ENCODE measurements at regions not wholly inside any gene's neighbourhood (a gene's known extent, or its start where the extent isn't known, plus 50 kb on each side); places are given as distances from the start of the nearest gene placed in this dataset.

- H3K9me2 ChIP-seq (replicated peaks; ENCODE audit: insufficient read depth), result no peaks in the 10 kb centered on the region
- no peaks in the 10 kb centered on the region for H3K79me2 ChIP-seq
- no peaks in the 10 kb centered on the region for H3K9me3 ChIP-seq (ENCODE audit: low read depth)
- H3K4me3 ChIP-seq, result no peak overlapping the region
- TF ChIP-seq EZH2phosphoT487 (IDR thresholded peaks at IDR 0.05; ENCODE audit: low read depth, severe bottlenecking, unreplicated experiment), result no peak
- TF ChIP-seq EZH2 (IDR thresholded peaks at IDR 0.05; ENCODE audit: borderline replicate concordance), result no peak
- TF ChIP-seq CTCF (IDR thresholded peaks at IDR 0.05; ENCODE audit: poor library complexity), result no peak
- no peak overlapping the region for H2AFZ ChIP-seq
- no peaks in the 10 kb centered on the region for H3K4me1 ChIP-seq (ENCODE audit: insufficient read depth)
- H3K27me3 ChIP-seq, result no peaks in the 10 kb centered on the region
- WGBS (ENCODE audit: low lambda C conversion rate, missing lambda C conversion rate), result 84% methylated on average over 3 of the region's 3 CpGs
- H3K36me3 ChIP-seq (replicated peaks; ENCODE audit: insufficient read depth, low read depth), result no peaks in the 10 kb centered on the region
- H3K27ac ChIP-seq, result no peak overlapping the region
- no peak overlapping the region for H3K4me2 ChIP-seq
- DNase-seq (ENCODE audit: low spot score), result no peak
- no peaks in the 10 kb centered on the region for H4K20me1 ChIP-seq (ENCODE audit: insufficient read depth, poor library complexity, severe bottlenecking)
Observed at GRCh38 chr5:44981708-44982107, 173.0 kb downstream of the MRPS30 start.

GRCh38 chr5:44983006-44983405, 174.3 kb downstream of the MRPS30 start:
- TF ChIP-seq EZH2phosphoT487 (IDR thresholded peaks at IDR 0.05; ENCODE audit: low read depth, severe bottlenecking, unreplicated experiment), result no peak
- TF ChIP-seq CTCF (IDR thresholded peaks at IDR 0.05; ENCODE audit: poor library complexity), result no peak
- no peak for TF ChIP-seq EZH2 (IDR thresholded peaks at IDR 0.05; ENCODE audit: borderline replicate concordance)
- no peaks in the 10 kb centered on the region for H3K9me2 ChIP-seq (replicated peaks; ENCODE audit: insufficient read depth)
- H3K79me2 ChIP-seq, result no peaks in the 10 kb centered on the region
- H3K4me2 ChIP-seq, result no peak overlapping the region
- no peak for DNase-seq (ENCODE audit: low spot score)
- H3K4me3 ChIP-seq, result no peak overlapping the region
- H3K9me3 ChIP-seq (ENCODE audit: low read depth), result no peaks in the 10 kb centered on the region
- H2AFZ ChIP-seq, result no peak overlapping the region
- no peaks in the 10 kb centered on the region for H3K4me1 ChIP-seq (ENCODE audit: insufficient read depth)
- no peaks in the 10 kb centered on the region for H3K36me3 ChIP-seq (replicated peaks; ENCODE audit: insufficient read depth, low read depth)
- H3K27ac ChIP-seq, result no peak overlapping the region
- H4K20me1 ChIP-seq (ENCODE audit: insufficient read depth, poor library complexity, severe bottlenecking), result no peaks in the 10 kb centered on the region
- H3K27me3 ChIP-seq, result no peaks in the 10 kb centered on the region

GRCh38 chr5:44987026-44987425, 178.3 kb downstream of the MRPS30 start:
- no peak overlapping the region for H3K4me3 ChIP-seq
- H3K27me3 ChIP-seq, result no peaks in the 10 kb centered on the region
- H3K36me3 ChIP-seq (replicated peaks; ENCODE audit: insufficient read depth, low read depth), result no peaks in the 10 kb centered on the region
- no peak for TF ChIP-seq EZH2phosphoT487 (IDR thresholded peaks at IDR 0.05; ENCODE audit: low read depth, severe bottlenecking, unreplicated experiment)
- TF ChIP-seq EZH2 (IDR thresholded peaks at IDR 0.05; ENCODE audit: borderline replicate concordance), result no peak
- TF ChIP-seq CTCF (IDR thresholded peaks at IDR 0.05; ENCODE audit: poor library complexity), result no peak
- no peaks in the 10 kb centered on the region for H4K20me1 ChIP-seq (ENCODE audit: insufficient read depth, poor library complexity, severe bottlenecking)
- H3K9me3 ChIP-seq (ENCODE audit: low read depth), result no peaks in the 10 kb centered on the region
- DNase-seq (ENCODE audit: low spot score), result no peak
- H3K4me2 ChIP-seq, result no peak overlapping the region
- no peak overlapping the region for H2AFZ ChIP-seq
- no peaks in the 10 kb centered on the region for H3K79me2 ChIP-seq
- no peaks in the 10 kb centered on the region for H3K9me2 ChIP-seq (replicated peaks; ENCODE audit: insufficient read depth)
- H3K27ac ChIP-seq, result no peak overlapping the region
- no peaks in the 10 kb centered on the region for H3K4me1 ChIP-seq (ENCODE audit: insufficient read depth)

GRCh38 chr5:44991693-44992092, 182.9 kb downstream of the MRPS30 start:
- Histone ChIP-seq H3K27ac (no peak overlapping the region), H3K27me3 (no peaks in the 10 kb centered on the region), H3K4me1 (ENCODE audit: insufficient read depth) (no peaks in the 10 kb centered on the region), H3K9me3 (ENCODE audit: low read depth) (no peaks in the 10 kb centered on the region), H2AFZ (no peak overlapping the region), H3K4me3 (no peak overlapping the region), H3K9me2 (replicated peaks; ENCODE audit: insufficient read depth) (no peaks in the 10 kb centered on the region), H3K79me2 (no peaks in the 10 kb centered on the region), H3K36me3 (replicated peaks; ENCODE audit: insufficient read depth, low read depth) (no peaks in the 10 kb centered on the region), H4K20me1 (ENCODE audit: insufficient read depth, poor library complexity, severe bottlenecking) (no peaks in the 10 kb centered on the region), H3K4me2 (no peak overlapping the region)
- DNase-seq (ENCODE audit: low spot score), result no peak
- WGBS (ENCODE audit: low lambda C conversion rate, missing lambda C conversion rate), result 84% methylated on average over 2 of the region's 2 CpGs
- no peak for TF ChIP-seq CTCF (IDR thresholded peaks at IDR 0.05; ENCODE audit: poor library complexity)
- TF ChIP-seq EZH2phosphoT487 (IDR thresholded peaks at IDR 0.05; ENCODE audit: low read depth, severe bottlenecking, unreplicated experiment), result no peak
- TF ChIP-seq EZH2 (IDR thresholded peaks at IDR 0.05; ENCODE audit: borderline replicate concordance), result no peak
